Cerebellar nuclear complex (tissue), 1 donor: ENCODE measurements at regions not wholly inside any gene's neighbourhood (a gene's known extent, or its start where the extent isn't known, plus 50 kb on each side); places are given as distances from the start of the nearest gene placed in this dataset.

Source experiments
- DNase-seq, 2 experiments: peaks; one replicate each; lab custom pipeline; 2025; lab: John Stamatoyannopoulos, UW

- DNase-seq, result no peak
These were observed 51.7 kb upstream of the SPATS2L start for GRCh38 chr2:200254773-200255172.

DNA sequence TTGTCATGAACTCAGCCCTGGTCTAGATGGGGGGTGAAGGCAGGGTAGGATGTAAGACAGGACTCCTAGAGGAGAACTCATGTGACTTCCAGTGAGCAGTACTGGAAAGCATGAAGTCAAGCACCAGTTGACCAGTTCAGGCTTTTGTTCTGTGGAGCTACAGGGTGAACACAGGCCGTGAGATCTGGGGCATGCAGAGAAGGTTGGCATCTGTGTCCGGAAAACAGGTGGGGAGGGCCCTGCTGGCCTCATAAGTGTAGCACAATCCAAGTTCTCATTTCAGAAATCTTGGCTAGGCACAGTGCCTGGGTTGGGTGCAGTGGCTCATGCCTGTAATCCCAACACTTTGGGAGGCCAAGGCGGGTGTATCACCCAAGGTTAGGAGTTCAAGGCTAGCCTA is 50.9 kb upstream of the SPATS2L start:
- peak in 1 of 2 experiments; percentile 2 for DNase-seq
